GM12873 (cell line): ENCODE measurements at regions not wholly inside any gene's neighbourhood (a gene's known extent, or its start where the extent isn't known, plus 50 kb on each side); places are given as distances from the start of the nearest gene placed in this dataset.

Source experiments
- CTCF ChIP-seq: IDR thresholded peaks from 2 replicates; pipeline ENCODE4 v1.5.1; 2012; ENCODE audit warnings: low read depth, mild to moderate bottlenecking, moderate library complexity, low read length, control low read depth; ENCODE audit not compliant: insufficient read depth; ENCODE audit errors: missing control alignments

GRCh38 chr15:38648121-38648843 is 83.7 kb upstream of the RASGRP1 start:
- TF ChIP-seq CTCF: no peak

GRCh38 chr15:38650384-38650783 is 85.8 kb upstream of the RASGRP1 start:
- TF ChIP-seq CTCF: no peak

- TF ChIP-seq CTCF: no peak
These were observed 86.3 kb upstream of the RASGRP1 start for GRCh38 chr15:38650936-38651327.

- no peak for TF ChIP-seq CTCF
These were observed 86.9 kb upstream of the RASGRP1 start for GRCh38 chr15:38651328-38652038.

DNA sequence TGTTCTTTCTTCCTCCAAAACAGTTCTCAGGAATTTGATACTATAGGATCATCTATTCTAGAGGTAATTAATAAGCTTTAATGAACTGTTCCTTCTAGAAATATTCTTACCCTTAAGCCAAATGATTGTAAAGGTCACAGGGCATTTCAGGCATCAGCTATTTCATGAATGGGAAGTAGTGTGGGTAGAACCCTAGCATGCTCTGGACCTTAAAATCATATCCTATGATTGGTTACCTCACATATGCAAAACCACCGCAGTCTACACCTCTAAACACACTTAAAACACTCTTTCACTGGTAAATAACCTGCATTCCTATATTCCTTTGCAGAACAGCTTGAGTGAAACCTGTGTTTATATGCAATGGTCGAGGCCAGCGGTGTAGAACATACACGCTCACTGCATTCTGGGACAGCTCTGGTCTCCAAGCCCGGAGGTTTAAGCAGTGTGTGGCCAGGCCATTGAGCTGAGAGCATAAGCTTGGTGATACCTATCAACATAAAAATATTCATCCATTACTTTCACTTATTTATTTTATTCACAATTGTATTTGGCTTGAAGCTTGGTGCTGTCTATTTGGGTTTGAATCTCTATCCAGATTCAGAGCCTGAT is 87.7 kb upstream of the RASGRP1 start:
- TF ChIP-seq CTCF: no peak

DNA sequence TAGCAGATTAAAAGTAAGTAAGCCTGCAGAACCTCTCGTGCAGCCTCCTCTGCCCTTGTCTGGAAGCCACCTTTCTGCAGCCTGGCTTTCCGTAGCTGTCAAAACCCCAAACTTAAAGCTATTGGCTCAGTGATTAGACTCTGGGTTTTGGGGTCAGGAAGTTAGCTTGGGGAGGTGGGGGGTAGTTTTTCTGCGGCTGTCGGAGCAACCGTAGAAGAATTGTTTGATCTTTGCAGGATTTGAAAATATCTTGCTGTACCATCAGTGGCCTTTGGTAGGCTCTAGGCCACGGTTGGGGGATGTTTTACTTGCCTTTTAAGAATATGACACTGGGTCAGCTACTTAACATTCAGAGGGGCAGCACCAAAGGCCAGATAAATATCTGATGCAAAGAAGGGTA is 88.4 kb upstream of the RASGRP1 start:
- TF ChIP-seq CTCF: no peak

DNA sequence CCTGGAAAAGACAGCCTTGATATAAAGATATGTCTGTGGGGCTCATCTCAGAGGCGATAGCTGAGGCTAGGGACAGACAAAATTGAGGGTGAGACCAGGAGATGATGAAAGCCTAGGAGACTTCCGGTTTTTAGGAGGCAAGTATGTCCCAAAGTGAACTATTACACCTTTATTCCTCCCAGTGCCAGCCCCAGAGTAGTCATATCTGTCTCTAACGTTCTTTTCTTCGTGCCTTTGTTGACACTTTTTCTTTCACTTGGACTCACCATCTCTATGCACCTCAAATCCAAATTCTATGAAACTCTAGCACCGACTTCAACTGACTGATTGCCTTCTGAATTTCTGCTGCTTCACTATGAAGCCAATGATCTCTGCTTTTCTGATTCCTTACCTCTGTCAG is 93.8 kb upstream of the RASGRP1 start:
- no peak for TF ChIP-seq CTCF
